ENCODE measurements at regions not wholly inside any gene's neighbourhood (a gene's known extent, or its start where the extent isn't known, plus 50 kb on each side); places are given as distances from the start of the nearest gene placed in this dataset.
"Not testable (repeated sequence)": the region's sequence is repeated elsewhere in the genome, so short reads cannot be mapped to it uniquely, and the experiment has no call there.

GRCh38 chr15:96213896-96214295, 116.6 kb upstream of the NR2F2 start:
- ATAC-seq: no peak
- no peak for TF ChIP-seq ZNF565 (CRISPR knock-in tag; conservative IDR thresholded peaks at IDR 0.05; ENCODE audit: low read depth)
- TF ChIP-seq BACH2 (CRISPR knock-in tag; IDR thresholded peaks at IDR 0.05; ENCODE audit: borderline replicate concordance): no peak
- TF ChIP-seq ZNF70 (CRISPR knock-in tag; IDR thresholded peaks at IDR 0.05): no peak
- TF ChIP-seq POU6F1 (CRISPR knock-in tag; IDR thresholded peaks at IDR 0.05; ENCODE audit: borderline replicate concordance, low read depth): no peak
- TF ChIP-seq CSRNP3 (CRISPR knock-in tag; IDR thresholded peaks at IDR 0.05): no peak
- TF ChIP-seq TOX (CRISPR knock-in tag; IDR thresholded peaks at IDR 0.05; ENCODE audit: borderline replicate concordance): no peak
- no peak for TF ChIP-seq ESRRG (CRISPR knock-in tag; IDR thresholded peaks at IDR 0.05)
- TF ChIP-seq CSDC2 (CRISPR knock-in tag; IDR thresholded peaks at IDR 0.05): no peak
- no peak for TF ChIP-seq PPARA (CRISPR knock-in tag; IDR thresholded peaks at IDR 0.05; ENCODE audit: borderline replicate concordance)
- no peak for TF ChIP-seq ISL1 (CRISPR knock-in tag; IDR thresholded peaks at IDR 0.05)

- not testable (repeated sequence) for ATAC-seq
These were observed 114.0 kb upstream of the NR2F2 start for GRCh38 chr15:96216481-96216880.

- ATAC-seq: no peak
These were observed 112.5 kb upstream of the NR2F2 start for GRCh38 chr15:96217983-96218382.

GRCh38 chr15:96218623-96219455, 111.7 kb upstream of the NR2F2 start:
- ATAC-seq: no peak
- TF ChIP-seq TSHZ2 (CRISPR knock-in tag; IDR thresholded peaks at IDR 0.05): no peak
- no peak for TF ChIP-seq ZFP3 (CRISPR knock-in tag; IDR thresholded peaks at IDR 0.05)
- no peak for TF ChIP-seq POU6F1 (CRISPR knock-in tag; IDR thresholded peaks at IDR 0.05; ENCODE audit: borderline replicate concordance, low read depth)
- TF ChIP-seq TOX (CRISPR knock-in tag; IDR thresholded peaks at IDR 0.05; ENCODE audit: borderline replicate concordance): no peak
- TF ChIP-seq ZC3H10 (CRISPR knock-in tag; IDR thresholded peaks at IDR 0.05): no peak
- no peak for TF ChIP-seq GLIS3 (CRISPR knock-in tag; IDR thresholded peaks at IDR 0.05)
- no peak for TF ChIP-seq ISL1 (CRISPR knock-in tag; IDR thresholded peaks at IDR 0.05)
- TF ChIP-seq ZNF70 (CRISPR knock-in tag; IDR thresholded peaks at IDR 0.05): no peak

More at GRCh38 chr15:96217983-96218382, 112.5 kb upstream of the NR2F2 start:
- no peak for TF ChIP-seq ARNTL (CRISPR knock-in tag; IDR thresholded peaks at IDR 0.05; ENCODE audit: borderline replicate concordance, low read depth)
- no peak for TF ChIP-seq CREB5 (CRISPR knock-in tag; IDR thresholded peaks at IDR 0.05; ENCODE audit: low read depth)
- no peak for TF ChIP-seq ZFP30 (CRISPR knock-in tag; IDR thresholded peaks at IDR 0.05)
- no peak for TF ChIP-seq ZNF8 (CRISPR knock-in tag; IDR thresholded peaks at IDR 0.05)
- TF ChIP-seq SNAI2 (CRISPR knock-in tag; IDR thresholded peaks at IDR 0.05): no peak
- TF ChIP-seq ZNF565 (CRISPR knock-in tag; conservative IDR thresholded peaks at IDR 0.05; ENCODE audit: low read depth): no peak
- TF ChIP-seq TSHZ2 (CRISPR knock-in tag; IDR thresholded peaks at IDR 0.05): no peak

Data from SK-N-SH treated with all-trans-retinoic acid at 6 μM for 48 hours (cell line).